ENCODE measurements at regions not wholly inside any gene's neighbourhood (a gene's known extent, or its start where the extent isn't known, plus 50 kb on each side); places are given as distances from the start of the nearest gene placed in this dataset.
"Not testable (repeated sequence)": the region's sequence is repeated elsewhere in the genome, so short reads cannot be mapped to it uniquely, and the experiment has no call there.

DNA sequence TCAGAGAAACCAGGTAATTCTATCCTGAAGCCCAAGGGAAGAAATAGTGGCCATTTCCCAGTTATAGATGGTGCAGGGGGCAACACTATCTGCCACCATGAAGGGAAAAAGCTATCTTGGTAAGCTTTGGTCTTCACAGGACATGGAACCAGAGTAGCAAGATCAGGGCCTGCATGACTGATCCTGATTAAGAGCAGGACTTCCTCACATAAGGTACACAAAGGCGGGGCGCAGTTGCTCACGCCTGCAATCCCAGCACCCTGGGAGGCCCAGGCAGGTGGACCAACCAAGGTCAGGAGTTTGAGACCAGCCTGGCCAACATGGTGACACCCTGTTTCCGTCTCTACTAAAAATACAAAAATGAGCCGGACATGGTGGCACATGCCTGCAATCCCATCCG is 148.4 kb upstream of the USP9X start:
- Histone ChIP-seq H3K27ac (ENCODE audit: low read length) (no peak overlapping the region), H3K9me3 (replicated peaks; ENCODE audit: control insufficient read depth, low read depth, low read length) (no peaks in the 10 kb centered on the region), H3K27me3 (ENCODE audit: control insufficient read depth, insufficient read depth, low read length) (peaks cover 13% of the 10 kb centered on the region), H3K4me3 (ENCODE audit: low read length) (no peak overlapping the region), H3K36me3 (ENCODE audit: control insufficient read depth, insufficient read depth, low read length) (no peaks in the 10 kb centered on the region), H3K4me1 (ENCODE audit: control insufficient read depth, insufficient read depth, low read length) (peaks cover 22% of the 10 kb centered on the region)
- WGBS (ENCODE audit: insufficient coverage), result 97% methylated on average over 5 of the region's 6 CpGs
- no peak for DNase-seq

DNA sequence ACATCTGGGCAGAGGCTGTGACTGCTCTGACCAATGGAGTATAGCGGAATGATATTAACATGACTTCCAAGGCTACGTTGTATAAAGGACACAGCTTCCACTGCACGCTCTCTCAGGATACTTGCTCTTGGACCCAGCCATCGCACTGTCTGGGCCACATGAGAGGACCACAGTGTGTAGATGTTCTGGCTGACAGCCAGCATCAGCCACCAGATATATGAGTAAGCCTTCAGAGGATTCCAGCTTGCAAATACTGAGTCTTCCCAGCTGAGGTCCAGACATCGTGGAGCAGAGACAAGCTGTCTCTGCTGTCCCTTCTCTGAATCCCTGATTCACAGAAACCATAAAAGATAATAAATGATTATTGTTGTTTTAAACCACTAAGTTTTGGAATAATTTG is 146.8 kb upstream of the USP9X start:
- peaks cover 6% of the 10 kb centered on the region for H3K27me3 ChIP-seq (ENCODE audit: control insufficient read depth, insufficient read depth, low read length)
- 74% methylated on average over 4 of the region's 5 CpGs for WGBS (ENCODE audit: insufficient coverage)

DNA sequence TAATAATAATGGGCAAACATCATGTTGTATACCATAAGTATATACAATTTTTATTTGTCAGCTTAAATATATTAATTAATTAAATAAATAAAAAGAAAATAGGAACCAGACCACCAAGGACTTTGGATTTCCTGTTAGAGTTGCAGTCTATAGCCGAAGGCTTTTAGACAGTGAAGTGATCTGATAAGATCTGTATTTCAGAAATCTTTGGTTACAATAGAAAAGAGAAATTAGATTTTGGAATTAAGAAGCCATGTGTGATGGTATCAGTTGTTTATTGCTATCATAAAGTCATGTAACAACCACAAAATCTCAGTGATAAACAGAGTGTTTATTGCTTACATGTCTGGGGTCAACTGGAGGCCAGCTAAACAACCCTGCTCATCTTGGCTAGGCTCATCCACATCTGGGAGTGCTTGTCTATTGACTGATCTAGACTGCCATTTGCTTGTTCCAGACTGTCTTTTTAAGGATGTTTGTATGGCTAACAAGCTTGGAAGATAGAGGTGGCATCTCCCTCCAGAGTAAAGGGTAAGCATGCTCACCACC is 142.1 kb upstream of the USP9X start:
- H3K27ac ChIP-seq (ENCODE audit: low read length), result no peak overlapping the region
- no CpG with 5 or more reads among the region's 1 CpG for WGBS (ENCODE audit: insufficient coverage)
- H3K27me3 ChIP-seq (ENCODE audit: control insufficient read depth, insufficient read depth, low read length), result peaks cover 6% of the 10 kb centered on the region
- no peaks in the 10 kb centered on the region for H3K36me3 ChIP-seq (ENCODE audit: control insufficient read depth, insufficient read depth, low read length)
- H3K4me1 ChIP-seq (ENCODE audit: control insufficient read depth, insufficient read depth, low read length), result peaks cover 9% of the 10 kb centered on the region
- DNase-seq, result no peak
- no peaks in the 10 kb centered on the region for H3K9me3 ChIP-seq (replicated peaks; ENCODE audit: control insufficient read depth, low read depth, low read length)
- H3K4me3 ChIP-seq (ENCODE audit: low read length), result no peak overlapping the region

More for the DNA sequence above, 146.8 kb upstream of the USP9X start:
- Histone ChIP-seq H3K4me3 (ENCODE audit: low read length) (no peak overlapping the region), H3K27ac (ENCODE audit: low read length) (peak overlapping the region; percentile 5), H3K9me3 (replicated peaks; ENCODE audit: control insufficient read depth, low read depth, low read length) (no peaks in the 10 kb centered on the region), H3K4me1 (ENCODE audit: control insufficient read depth, insufficient read depth, low read length) (peaks cover 7% of the 10 kb centered on the region), H3K36me3 (ENCODE audit: control insufficient read depth, insufficient read depth, low read length) (no peaks in the 10 kb centered on the region)
- peak; percentile 42 for DNase-seq

GRCh38 chrX:40945361-40945713 is 139.9 kb upstream of the USP9X start:
- Histone ChIP-seq H3K36me3 (ENCODE audit: control insufficient read depth, insufficient read depth, low read length) (no peaks in the 10 kb centered on the region), H3K9me3 (replicated peaks; ENCODE audit: control insufficient read depth, low read depth, low read length) (no peaks in the 10 kb centered on the region), H3K27ac (ENCODE audit: low read length) (peak overlapping the region; percentile 75), H3K4me1 (ENCODE audit: control insufficient read depth, insufficient read depth, low read length) (peaks cover 11% of the 10 kb centered on the region), H3K4me3 (ENCODE audit: low read length) (no peak overlapping the region), H3K27me3 (ENCODE audit: control insufficient read depth, insufficient read depth, low read length) (peaks cover 9% of the 10 kb centered on the region)
- DNase-seq, result peak; percentile 93
- 0% methylated on average over 1 of the region's 5 CpGs for WGBS (ENCODE audit: insufficient coverage)

DNA sequence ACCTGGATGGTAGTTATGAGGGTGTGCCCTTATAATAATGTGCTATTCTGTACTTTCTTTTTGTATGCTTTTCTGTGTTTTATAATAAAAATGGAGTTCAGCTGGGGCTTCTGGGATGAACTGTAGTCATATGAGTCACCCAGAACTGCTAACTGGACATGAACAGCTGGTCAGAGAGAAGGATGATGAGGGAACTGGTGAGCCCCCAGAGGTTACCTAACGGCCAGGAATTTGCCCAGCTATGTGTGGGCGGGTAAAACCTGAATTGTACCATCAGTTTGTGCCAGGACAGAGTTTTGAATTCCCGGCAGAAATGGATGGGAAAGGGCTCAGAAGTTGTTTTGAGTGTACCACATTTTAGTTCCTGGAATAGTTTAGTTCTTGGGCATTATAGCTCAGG is 138.0 kb upstream of the USP9X start:
- Histone ChIP-seq H3K9me3 (replicated peaks; ENCODE audit: control insufficient read depth, low read depth, low read length) (no peaks in the 10 kb centered on the region), H3K4me3 (ENCODE audit: low read length) (no peak overlapping the region), H3K36me3 (ENCODE audit: control insufficient read depth, insufficient read depth, low read length) (no peaks in the 10 kb centered on the region), H3K27me3 (ENCODE audit: control insufficient read depth, insufficient read depth, low read length) (peaks cover 13% of the 10 kb centered on the region), H3K27ac (ENCODE audit: low read length) (peak overlapping the region; percentile 67), H3K4me1 (ENCODE audit: control insufficient read depth, insufficient read depth, low read length) (peaks cover 14% of the 10 kb centered on the region)
- peak; percentile 27 for DNase-seq
- WGBS (ENCODE audit: insufficient coverage), result 71% methylated on average over 3 of the region's 3 CpGs

- Histone ChIP-seq H3K27me3 (ENCODE audit: control insufficient read depth, insufficient read depth, low read length) (peaks cover 13% of the 10 kb centered on the region), H3K27ac (ENCODE audit: low read length) (no peak overlapping the region), H3K36me3 (ENCODE audit: control insufficient read depth, insufficient read depth, low read length) (no peaks in the 10 kb centered on the region), H3K4me1 (ENCODE audit: control insufficient read depth, insufficient read depth, low read length) (peaks cover 14% of the 10 kb centered on the region), H3K9me3 (replicated peaks; ENCODE audit: control insufficient read depth, low read depth, low read length) (no peaks in the 10 kb centered on the region), H3K4me3 (ENCODE audit: low read length) (no peak overlapping the region)
- 92% methylated on average over 2 of the region's 7 CpGs for WGBS (ENCODE audit: insufficient coverage)
- DNase-seq, result no peak
Measured at GRCh38 chrX:40949071-40949470, 136.2 kb upstream of the USP9X start.

DNA sequence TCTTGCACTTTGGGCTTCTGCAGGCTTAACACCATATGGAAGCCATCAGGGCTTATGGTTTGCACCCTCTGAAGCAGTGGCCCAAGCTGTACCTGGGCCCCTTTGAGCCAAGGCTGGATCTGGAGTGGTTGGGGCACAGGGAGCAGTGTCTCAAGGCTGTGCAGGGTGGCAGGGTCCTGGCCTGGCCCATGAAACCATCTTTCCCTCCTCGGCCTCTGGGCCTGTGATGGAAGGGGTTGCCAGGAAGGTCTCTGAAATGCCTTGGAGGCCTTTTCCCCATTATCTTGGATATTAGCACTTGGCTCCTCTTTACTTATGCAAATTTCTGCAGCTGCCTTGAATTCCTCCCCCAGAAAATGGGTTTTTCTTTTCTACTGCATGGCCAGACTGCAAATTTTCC is 134.7 kb upstream of the USP9X start:
- H3K27ac ChIP-seq (ENCODE audit: low read length), result no peak overlapping the region
- H3K27me3 ChIP-seq (ENCODE audit: control insufficient read depth, insufficient read depth, low read length), result peaks cover 13% of the 10 kb centered on the region
- no CpG with 5 or more reads among the region's 1 CpG for WGBS (ENCODE audit: insufficient coverage)
- H3K36me3 ChIP-seq (ENCODE audit: control insufficient read depth, insufficient read depth, low read length), result no peaks in the 10 kb centered on the region
- DNase-seq, result no peak
- H3K4me3 ChIP-seq (ENCODE audit: low read length), result no peak overlapping the region
- H3K9me3 ChIP-seq (replicated peaks; ENCODE audit: control insufficient read depth, low read depth, low read length), result no peaks in the 10 kb centered on the region
- peaks cover 12% of the 10 kb centered on the region for H3K4me1 ChIP-seq (ENCODE audit: control insufficient read depth, insufficient read depth, low read length)

DNA sequence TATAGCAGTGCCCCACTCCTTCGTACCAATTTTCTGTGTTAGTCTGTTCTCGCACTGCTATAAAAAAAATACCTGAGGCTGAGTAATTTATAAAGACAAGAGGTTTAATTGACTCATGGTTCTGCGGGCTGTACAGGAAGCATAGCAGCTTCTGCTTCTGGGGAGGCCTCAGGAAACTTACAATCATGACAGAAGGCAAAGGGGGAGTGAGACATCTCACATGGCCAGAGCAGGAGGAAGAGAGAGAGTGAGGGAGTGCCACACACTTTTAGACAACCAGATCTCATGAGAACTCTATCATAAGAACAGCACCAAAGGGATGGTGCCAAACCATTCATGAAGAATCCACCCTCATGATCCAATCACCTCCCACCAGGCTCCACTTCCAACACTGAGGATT is 133.8 kb upstream of the USP9X start:
- not testable (repeated sequence) for H3K27ac ChIP-seq (ENCODE audit: low read length); H3K9me3 ChIP-seq (replicated peaks; ENCODE audit: control insufficient read depth, low read depth, low read length); H3K4me3 ChIP-seq (ENCODE audit: low read length); H3K36me3 ChIP-seq (ENCODE audit: control insufficient read depth, insufficient read depth, low read length); DNase-seq
- Histone ChIP-seq H3K27me3 (ENCODE audit: control insufficient read depth, insufficient read depth, low read length) (peaks cover 13% of the 10 kb centered on the region), H3K4me1 (ENCODE audit: control insufficient read depth, insufficient read depth, low read length) (peaks cover 12% of the 10 kb centered on the region)
- 60% methylated on average over 1 of the region's 3 CpGs for WGBS (ENCODE audit: insufficient coverage)

DNA sequence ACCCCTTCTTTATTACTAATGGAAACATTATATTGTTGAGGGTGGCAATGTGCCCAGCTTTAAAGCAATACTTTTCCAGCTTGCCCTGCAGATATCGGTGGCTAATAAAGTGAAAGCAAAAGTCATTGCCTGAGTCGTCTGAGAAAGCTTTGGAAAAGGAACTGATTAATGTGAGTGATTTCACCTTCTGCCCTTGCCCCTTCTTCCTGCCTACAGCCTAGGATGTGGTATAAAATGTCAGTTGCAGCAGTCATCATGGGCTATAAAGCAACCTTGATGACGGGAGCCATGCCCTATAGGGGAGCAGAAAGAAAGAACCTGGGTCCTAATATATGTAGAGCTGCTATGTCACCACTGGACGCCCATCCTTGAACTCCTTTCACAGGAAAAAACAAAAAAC is 132.4 kb upstream of the USP9X start:
- DNase-seq, result no peak
- Histone ChIP-seq H3K36me3 (ENCODE audit: control insufficient read depth, insufficient read depth, low read length) (no peaks in the 10 kb centered on the region), H3K4me1 (ENCODE audit: control insufficient read depth, insufficient read depth, low read length) (peaks cover 4% of the 10 kb centered on the region), H3K9me3 (replicated peaks; ENCODE audit: control insufficient read depth, low read depth, low read length) (no peaks in the 10 kb centered on the region), H3K27ac (ENCODE audit: low read length) (no peak overlapping the region), H3K4me3 (ENCODE audit: low read length) (no peak overlapping the region), H3K27me3 (ENCODE audit: control insufficient read depth, insufficient read depth, low read length) (peaks cover 9% of the 10 kb centered on the region)
- no CpG with 5 or more reads among the region's 4 CpGs for WGBS (ENCODE audit: insufficient coverage)

GRCh38 chrX:40953369-40953768 is 131.9 kb upstream of the USP9X start:
- WGBS (ENCODE audit: insufficient coverage), result 100% methylated on average over 1 of the region's 2 CpGs
- peaks cover 12% of the 10 kb centered on the region for H3K27me3 ChIP-seq (ENCODE audit: control insufficient read depth, insufficient read depth, low read length)
- no peak for DNase-seq
- H3K36me3 ChIP-seq (ENCODE audit: control insufficient read depth, insufficient read depth, low read length), result no peaks in the 10 kb centered on the region
- no peak overlapping the region for H3K4me3 ChIP-seq (ENCODE audit: low read length)
- peaks cover 4% of the 10 kb centered on the region for H3K4me1 ChIP-seq (ENCODE audit: control insufficient read depth, insufficient read depth, low read length)
- H3K27ac ChIP-seq (ENCODE audit: low read length), result no peak overlapping the region
- no peaks in the 10 kb centered on the region for H3K9me3 ChIP-seq (replicated peaks; ENCODE audit: control insufficient read depth, low read depth, low read length)

DNA sequence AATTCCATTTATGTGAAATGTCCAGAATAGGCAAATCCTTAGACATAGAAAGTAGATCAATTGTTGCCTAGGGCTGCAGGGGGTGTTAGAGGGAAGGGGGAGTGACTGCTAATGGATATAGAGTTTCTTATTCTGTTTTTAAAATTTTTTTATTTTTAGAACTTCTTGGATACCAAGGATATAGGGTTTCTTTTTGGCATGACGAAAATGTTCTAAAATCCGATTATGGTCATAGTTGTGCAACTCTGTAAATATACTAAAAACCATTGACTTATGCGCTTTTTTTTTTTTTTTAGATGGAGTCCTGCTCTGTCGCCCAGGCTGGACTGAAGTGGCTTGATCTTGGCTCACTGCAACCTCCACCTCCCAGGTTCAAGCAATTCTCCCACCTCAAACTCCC is 125.2 kb upstream of the USP9X start:
- Histone ChIP-seq H3K27ac (ENCODE audit: low read length) (no peak overlapping the region), H3K36me3 (ENCODE audit: control insufficient read depth, insufficient read depth, low read length) (no peaks in the 10 kb centered on the region), H3K27me3 (ENCODE audit: control insufficient read depth, insufficient read depth, low read length) (peaks cover 8% of the 10 kb centered on the region), H3K4me1 (ENCODE audit: control insufficient read depth, insufficient read depth, low read length) (no peaks in the 10 kb centered on the region), H3K9me3 (replicated peaks; ENCODE audit: control insufficient read depth, low read depth, low read length) (peaks cover 3% of the 10 kb centered on the region), H3K4me3 (ENCODE audit: low read length) (no peak overlapping the region)
- no CpG with 5 or more reads among the region's 4 CpGs for WGBS (ENCODE audit: insufficient coverage)
- DNase-seq, result no peak
